ENCODE measurements at regions not wholly inside any gene's neighbourhood (a gene's known extent, or its start where the extent isn't known, plus 50 kb on each side); places are given as distances from the start of the nearest gene placed in this dataset.

DNA sequence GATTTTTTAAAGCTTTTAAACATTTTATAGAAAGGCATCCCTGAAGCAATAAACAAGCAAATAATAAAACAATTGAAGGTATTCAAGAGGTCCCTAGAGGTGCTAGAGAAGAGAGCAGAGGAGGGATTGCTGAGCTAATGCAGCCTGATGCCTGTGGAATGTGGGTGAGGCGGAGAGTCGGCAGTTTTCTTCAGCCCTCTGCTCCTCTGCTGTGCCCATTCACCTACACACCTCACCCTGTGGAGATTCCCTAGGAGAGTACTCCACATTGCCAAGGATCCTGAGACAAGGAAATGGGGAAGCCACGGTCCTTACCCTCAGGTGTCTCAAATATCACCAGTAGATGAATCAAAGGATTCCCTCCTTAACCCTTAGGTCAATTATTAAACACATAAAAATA, 199.8 kb upstream of the POU3F2 start:
- TF ChIP-seq, protein P1, sequence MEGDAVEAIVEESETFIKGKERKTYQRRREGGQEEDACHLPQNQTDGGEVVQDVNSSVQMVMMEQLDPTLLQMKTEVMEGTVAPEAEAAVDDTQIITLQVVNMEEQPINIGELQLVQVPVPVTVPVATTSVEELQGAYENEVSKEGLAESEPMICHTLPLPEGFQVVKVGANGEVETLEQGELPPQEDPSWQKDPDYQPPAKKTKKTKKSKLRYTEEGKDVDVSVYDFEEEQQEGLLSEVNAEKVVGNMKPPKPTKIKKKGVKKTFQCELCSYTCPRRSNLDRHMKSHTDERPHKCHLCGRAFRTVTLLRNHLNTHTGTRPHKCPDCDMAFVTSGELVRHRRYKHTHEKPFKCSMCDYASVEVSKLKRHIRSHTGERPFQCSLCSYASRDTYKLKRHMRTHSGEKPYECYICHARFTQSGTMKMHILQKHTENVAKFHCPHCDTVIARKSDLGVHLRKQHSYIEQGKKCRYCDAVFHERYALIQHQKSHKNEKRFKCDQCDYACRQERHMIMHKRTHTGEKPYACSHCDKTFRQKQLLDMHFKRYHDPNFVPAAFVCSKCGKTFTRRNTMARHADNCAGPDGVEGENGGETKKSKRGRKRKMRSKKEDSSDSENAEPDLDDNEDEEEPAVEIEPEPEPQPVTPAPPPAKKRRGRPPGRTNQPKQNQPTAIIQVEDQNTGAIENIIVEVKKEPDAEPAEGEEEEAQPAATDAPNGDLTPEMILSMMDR (IDR thresholded peaks at IDR 0.05; ENCODE audit: control insufficient read depth, insufficient read depth, low read depth, low read length, missing control alignments): no peak
- H3K4me3 ChIP-seq (ENCODE audit: control insufficient read depth, low read depth, low read length): no peak overlapping the region
- DNase-seq (ENCODE audit: low read depth): no peak

DNA sequence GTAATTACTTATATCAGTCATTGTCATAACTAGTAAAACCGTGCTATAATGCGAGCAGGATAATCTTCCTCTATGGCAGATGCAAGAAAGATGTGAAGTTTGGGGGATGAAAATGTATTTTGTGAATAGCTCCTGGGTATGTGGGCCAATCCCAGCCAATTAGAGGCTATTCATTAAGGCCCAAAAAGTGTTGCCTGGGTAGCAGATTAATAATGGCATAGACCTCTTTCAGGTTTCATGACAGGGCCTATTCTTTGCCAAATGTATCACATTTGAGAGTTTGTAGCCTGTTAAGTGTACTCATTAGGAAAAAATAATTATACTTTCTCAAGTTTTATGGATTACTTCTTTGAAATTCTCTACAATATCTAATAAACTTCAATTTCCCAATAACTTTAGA, 199.2 kb upstream of the POU3F2 start:
- H3K4me3 ChIP-seq (ENCODE audit: control insufficient read depth, low read depth, low read length): no peak overlapping the region
- no peak for DNase-seq (ENCODE audit: low read depth)
- TF ChIP-seq, protein P1 (IDR thresholded peaks at IDR 0.05; ENCODE audit: control insufficient read depth, insufficient read depth, low read depth, low read length, missing control alignments): no peak

DNA sequence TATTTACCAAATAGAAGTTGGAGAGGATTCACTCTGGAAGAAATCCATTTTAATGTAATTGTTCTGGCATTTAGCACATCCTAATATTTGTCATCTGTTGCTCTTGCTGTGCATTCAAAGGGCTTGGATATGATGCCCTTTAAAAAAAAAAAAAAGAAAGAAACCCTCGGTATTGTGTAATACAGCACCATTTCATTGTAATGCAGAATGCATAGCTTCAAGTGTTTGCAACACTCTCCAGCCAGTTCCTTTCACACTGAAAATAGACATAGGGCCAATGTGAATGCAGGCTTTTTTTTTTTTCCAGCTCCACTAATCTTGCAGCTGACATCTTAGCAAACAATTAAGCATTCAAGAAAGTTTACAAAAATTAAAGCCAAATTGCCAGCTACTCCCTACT, 197.4 kb upstream of the POU3F2 start:
- TF ChIP-seq, protein P1 (IDR thresholded peaks at IDR 0.05; ENCODE audit: control insufficient read depth, insufficient read depth, low read depth, low read length, missing control alignments): no peak
- no peak overlapping the region for H3K4me3 ChIP-seq (ENCODE audit: control insufficient read depth, low read depth, low read length)
- no peak for DNase-seq (ENCODE audit: low read depth)

DNA sequence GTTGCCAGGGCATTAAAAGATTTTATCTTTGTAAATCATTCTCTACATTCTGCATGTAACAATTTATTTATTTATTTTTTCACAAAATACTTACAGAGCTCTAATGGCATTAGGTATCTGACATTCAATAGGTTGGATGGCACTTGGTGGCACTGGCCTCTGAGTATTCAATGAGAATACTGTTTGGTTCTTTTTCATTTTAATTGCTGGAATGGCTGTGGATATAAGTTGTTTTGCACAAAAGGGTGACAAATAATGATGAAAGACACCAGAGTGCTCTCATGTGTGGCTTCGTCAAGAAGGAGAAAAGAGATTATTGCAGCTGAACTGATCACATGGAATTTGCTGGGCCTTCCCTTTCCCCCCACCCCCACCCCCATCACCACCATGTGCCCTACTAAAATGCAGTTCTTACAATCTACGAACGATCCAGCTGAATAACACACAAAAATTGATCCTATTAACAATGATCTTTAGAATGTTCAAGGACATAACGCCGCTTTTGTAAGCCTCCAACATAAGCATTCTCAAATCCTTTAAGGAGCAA, 195.2 kb upstream of the POU3F2 start:
- TF ChIP-seq, protein P1 (IDR thresholded peaks at IDR 0.05; ENCODE audit: control insufficient read depth, insufficient read depth, low read depth, low read length, missing control alignments): no peak
- no peak for DNase-seq (ENCODE audit: low read depth)
- no peak overlapping the region for H3K4me3 ChIP-seq (ENCODE audit: control insufficient read depth, low read depth, low read length)

DNA sequence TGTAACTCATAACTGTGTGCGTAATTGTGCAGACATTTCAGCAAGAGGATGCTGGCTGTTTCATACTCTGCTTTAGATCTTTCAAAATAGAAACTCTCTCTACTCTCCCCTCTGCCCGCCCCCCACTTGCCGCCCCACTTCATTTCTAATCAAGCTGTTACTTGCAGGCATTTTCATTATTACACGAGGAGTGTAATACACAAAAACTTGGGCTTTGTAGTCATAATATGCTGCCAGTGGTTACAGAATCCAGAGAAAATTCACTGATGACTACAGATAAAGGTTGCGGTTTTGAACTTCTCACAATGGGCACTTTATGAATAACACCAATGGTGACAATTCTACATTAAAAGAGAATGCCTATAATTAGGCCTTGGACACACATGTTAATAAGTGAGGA, 194.0 kb upstream of the POU3F2 start:
- DNase-seq (ENCODE audit: low read depth): no peak
- H3K4me3 ChIP-seq (ENCODE audit: control insufficient read depth, low read depth, low read length): no peak overlapping the region
- TF ChIP-seq, protein P1 (IDR thresholded peaks at IDR 0.05; ENCODE audit: control insufficient read depth, insufficient read depth, low read depth, low read length, missing control alignments): no peak

DNA sequence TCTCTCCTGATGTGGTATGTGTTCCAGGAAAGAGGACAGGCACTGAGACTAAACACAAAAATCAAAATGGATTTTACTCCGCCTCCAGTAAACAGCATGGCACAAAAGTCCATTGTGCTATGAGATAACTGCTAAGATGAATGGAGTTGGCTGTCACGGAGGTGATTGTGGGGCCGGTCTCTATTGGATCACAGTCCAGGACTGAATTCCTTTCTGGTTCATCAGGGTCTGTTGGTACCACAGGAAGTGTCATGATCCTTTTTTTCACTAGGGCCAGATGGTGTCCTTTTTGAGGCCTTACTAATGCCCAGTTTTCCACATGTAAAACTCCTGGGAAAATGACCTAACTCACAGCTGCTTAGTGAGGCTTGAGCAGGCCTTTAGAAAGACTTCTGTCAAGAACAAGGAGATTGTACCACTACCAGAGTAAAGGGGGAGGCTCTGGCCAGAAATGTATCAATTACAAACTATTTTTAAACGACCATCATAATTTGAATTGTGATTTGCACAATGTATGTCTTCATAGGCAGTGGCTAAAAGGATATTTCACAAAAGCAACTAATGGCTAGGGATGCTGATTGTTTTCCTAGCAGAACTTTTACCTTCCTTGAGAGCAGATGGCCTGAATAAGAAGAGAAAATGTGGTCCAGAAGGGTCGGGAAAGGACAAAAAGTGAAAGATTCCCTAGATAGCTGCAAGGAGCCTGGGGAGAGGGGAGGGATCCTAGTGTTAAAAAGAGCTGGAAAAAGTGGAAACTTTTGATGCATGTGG, 192.2 kb upstream of the POU3F2 start:
- DNase-seq (ENCODE audit: low read depth): no peak
- no peak overlapping the region for H3K4me3 ChIP-seq (ENCODE audit: control insufficient read depth, low read depth, low read length)
- TF ChIP-seq, protein P1 (IDR thresholded peaks at IDR 0.05; ENCODE audit: control insufficient read depth, insufficient read depth, low read depth, low read length, missing control alignments): no peak
